ENCODE measurements at regions not wholly inside any gene's neighbourhood (a gene's known extent, or its start where the extent isn't known, plus 50 kb on each side); places are given as distances from the start of the nearest gene placed in this dataset.

- TF ChIP-seq EZH2 (IDR thresholded peaks at IDR 0.05; ENCODE audit: borderline replicate concordance, low read length) (no peak), CTCF (conservative IDR thresholded peaks at IDR 0.05 in 1 of 2, IDR thresholded peaks at IDR 0.05 in 1 of 2; ENCODE audit: extremely low read depth in 1 of 2, insufficient read depth in 1 of 2, low read depth in 1 of 2, low read length in 2 of 2) (no peak)
These were observed 176.4 kb upstream of the MYLIP start for GRCh38 chr6:15952231-15953151.

All from mammary epithelial cell (primary cell).